ENCODE measurements at regions not wholly inside any gene's neighbourhood (a gene's known extent, or its start where the extent isn't known, plus 50 kb on each side); places are given as distances from the start of the nearest gene placed in this dataset.

DNA sequence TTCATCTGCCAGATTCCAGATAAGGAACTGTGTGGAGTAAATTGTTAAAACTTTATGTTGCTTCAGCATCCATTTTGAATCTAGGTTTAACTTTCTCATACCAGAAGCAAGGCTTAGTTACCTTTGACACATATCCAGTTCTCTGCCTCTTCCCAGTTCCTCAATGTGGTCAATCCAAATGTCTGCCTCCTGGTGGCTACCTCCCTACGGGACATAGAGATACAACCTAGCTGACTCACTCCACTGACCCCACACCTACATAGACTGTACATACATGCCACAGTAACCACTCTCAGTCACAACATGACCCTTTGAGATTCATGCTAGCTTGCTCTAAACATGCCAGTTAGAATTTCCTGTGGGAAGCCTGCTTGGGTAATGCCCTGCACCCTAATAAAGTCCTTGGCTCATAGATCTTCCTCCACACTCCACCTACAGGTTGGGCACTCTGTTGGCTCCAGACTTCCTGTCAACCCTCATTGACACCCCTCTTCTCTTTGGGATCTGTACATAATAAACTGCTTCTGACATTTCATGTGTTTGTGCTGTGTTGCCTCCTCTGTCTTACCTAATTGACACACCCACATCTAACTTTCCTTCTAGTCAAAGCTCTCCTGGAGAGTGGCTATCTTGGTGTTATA lies 278.1 kb downstream of the HTR7 start:
- TF ChIP-seq, protein P1, sequence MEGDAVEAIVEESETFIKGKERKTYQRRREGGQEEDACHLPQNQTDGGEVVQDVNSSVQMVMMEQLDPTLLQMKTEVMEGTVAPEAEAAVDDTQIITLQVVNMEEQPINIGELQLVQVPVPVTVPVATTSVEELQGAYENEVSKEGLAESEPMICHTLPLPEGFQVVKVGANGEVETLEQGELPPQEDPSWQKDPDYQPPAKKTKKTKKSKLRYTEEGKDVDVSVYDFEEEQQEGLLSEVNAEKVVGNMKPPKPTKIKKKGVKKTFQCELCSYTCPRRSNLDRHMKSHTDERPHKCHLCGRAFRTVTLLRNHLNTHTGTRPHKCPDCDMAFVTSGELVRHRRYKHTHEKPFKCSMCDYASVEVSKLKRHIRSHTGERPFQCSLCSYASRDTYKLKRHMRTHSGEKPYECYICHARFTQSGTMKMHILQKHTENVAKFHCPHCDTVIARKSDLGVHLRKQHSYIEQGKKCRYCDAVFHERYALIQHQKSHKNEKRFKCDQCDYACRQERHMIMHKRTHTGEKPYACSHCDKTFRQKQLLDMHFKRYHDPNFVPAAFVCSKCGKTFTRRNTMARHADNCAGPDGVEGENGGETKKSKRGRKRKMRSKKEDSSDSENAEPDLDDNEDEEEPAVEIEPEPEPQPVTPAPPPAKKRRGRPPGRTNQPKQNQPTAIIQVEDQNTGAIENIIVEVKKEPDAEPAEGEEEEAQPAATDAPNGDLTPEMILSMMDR (conservative IDR thresholded peaks at IDR 0.05 in 1 of 2, IDR thresholded peaks at IDR 0.05 in 1 of 2; ENCODE audit: low read depth in 1 of 2, low read length in 2 of 2), result peak; percentile 19 to 35
- no peak for TF ChIP-seq EZH2 (IDR thresholded peaks at IDR 0.05; ENCODE audit: low read length, missing control alignments)

Data from fibroblast of lung (primary cell).